ACC112 (cell line): ENCODE measurements at regions not wholly inside any gene's neighbourhood (a gene's known extent, or its start where the extent isn't known, plus 50 kb on each side); places are given as distances from the start of the nearest gene placed in this dataset.

ENCODE experiments used
- H2AFZ ChIP-seq: fragments of 200-600 bp; sonication (generic); one replicate; pipeline ENCODE4 v1.6.0; 2017; ENCODE audit warnings: antibody characterized with exemption, low read length; ENCODE audit not compliant: unreplicated experiment
- H3K27ac ChIP-seq: fragments of 200-600 bp; sonication (generic); 2 replicates; pipeline ENCODE4 v1.5.1; 2014; ENCODE audit warnings: low read depth, mild to moderate bottlenecking, antibody characterized with exemption, low read length, moderate library complexity
- H3K27me3 ChIP-seq: fragments of 200-600 bp; sonication (generic); 2 replicates; pipeline ENCODE4 v1.6.1; 2014; ENCODE audit warnings: mild to moderate bottlenecking, antibody characterized with exemption, low read length, moderate library complexity, mixed read lengths; ENCODE audit not compliant: insufficient read depth
- H3K36me3 ChIP-seq: fragments of 200-600 bp; sonication (generic); 2 replicates; pipeline ENCODE4 v1.6.1; 2016; ENCODE audit warnings: mild to moderate bottlenecking, antibody characterized with exemption, low read length, moderate library complexity, mixed read lengths; ENCODE audit not compliant: insufficient read depth
- H3K4me1 ChIP-seq: fragments of 200-600 bp; sonication (generic); one replicate; pipeline ENCODE4 v1.6.1; 2016; ENCODE audit warnings: low read length, mixed read lengths; ENCODE audit not compliant: insufficient read depth, unreplicated experiment, control insufficient read depth
- H3K4me3 ChIP-seq: fragments of 200-600 bp; sonication (generic); 2 replicates; pipeline ENCODE4 v1.5.1; 2014; ENCODE audit warnings: mild to moderate bottlenecking, low read depth, low read length
- H3K79me2 ChIP-seq: fragments of 200-600 bp; sonication (generic); one replicate; pipeline ENCODE4 v1.6.0; 2016; ENCODE audit warnings: low read length; ENCODE audit not compliant: control insufficient read depth, unreplicated experiment, insufficient read depth

DNA sequence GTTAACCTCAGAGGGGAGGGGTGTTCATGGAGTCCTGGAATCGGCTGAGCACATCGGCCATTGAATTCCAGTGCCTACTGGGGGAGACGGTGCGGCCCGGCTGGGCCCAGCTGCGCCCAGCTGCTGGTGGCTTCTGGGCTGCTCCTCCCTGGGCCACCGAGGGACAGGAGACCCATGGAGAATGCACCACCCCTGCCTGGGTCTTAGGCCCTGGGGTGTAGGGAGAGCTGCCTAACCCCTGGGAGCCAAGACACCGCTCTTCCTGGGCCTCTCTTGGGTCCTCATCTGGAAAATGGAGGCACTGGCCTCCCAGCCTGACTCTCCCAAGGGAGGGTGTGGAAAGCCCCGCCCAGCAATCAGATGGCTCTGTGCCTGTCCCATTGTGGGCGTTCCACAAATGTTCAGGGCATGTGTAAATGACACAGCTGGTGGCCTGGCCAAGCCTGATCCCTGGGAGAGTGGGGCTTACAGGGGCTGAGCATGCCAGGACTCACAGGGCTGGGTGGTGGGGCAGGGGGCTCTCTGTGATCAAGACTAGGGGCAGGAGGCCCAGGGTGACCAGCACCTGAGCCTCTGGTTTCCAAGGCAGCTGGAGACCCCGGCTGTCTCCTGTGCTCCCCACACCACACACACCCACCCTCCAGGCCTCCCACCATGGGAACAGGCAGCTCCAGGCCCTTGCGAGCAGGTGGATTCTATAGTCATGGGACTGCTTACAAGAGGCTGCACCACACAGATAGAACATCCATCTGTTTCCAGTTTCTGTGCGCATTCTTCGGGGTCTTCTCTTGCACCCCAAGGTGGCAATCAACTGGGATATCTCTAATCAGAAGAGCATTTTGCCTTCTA lies 150.9 kb downstream of the URI1 start:
- no peak overlapping the region for H2AFZ ChIP-seq
- no peaks in the 10 kb centered on the region for H3K4me1 ChIP-seq
- H3K4me3 ChIP-seq = no peak overlapping the region
- H3K36me3 ChIP-seq = no peaks in the 10 kb centered on the region
- no peaks in the 10 kb centered on the region for H3K27me3 ChIP-seq
- no peaks in the 10 kb centered on the region for H3K79me2 ChIP-seq
- no peak overlapping the region for H3K27ac ChIP-seq

DNA sequence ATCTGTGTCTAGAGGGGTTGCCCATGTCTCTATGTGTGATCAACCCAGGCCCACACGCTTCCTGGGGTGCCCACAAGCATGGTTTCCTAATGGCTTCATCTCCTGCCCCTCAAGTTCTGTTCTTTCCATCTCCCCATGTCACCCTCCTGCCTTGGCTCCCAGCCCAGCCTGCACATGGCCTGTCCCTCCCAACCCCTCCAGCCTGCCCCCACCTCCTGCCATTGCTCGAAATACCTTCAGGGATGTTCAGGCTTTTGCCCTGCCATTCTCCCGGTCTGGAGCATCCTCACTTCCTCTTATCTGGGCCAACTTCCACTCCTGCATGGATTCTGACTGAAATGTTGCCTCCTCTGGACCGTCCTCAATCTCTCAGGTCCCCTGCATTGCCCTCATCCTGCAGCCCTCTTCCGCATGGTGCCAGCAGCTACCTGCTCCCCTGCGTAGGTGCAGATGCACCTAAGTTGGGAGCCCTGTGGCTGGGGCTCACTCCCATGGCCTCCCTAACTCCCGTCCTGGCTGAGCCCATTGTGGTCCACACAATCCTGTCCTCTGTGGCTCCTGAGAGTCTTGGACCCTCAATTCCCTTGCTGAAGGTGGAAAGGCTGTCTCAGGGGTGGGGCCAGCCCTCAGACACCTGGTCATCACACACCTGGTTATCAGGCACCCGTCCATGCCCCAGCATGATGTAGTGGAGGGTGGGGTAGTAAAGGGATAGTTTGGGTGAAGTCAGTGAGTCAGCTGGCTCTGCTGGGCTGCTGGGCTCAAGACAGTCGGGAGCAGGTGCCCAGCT lies 152.1 kb downstream of the URI1 start:
- Histone ChIP-seq H3K4me3 (no peak overlapping the region), H3K36me3 (no peaks in the 10 kb centered on the region), H2AFZ (no peak overlapping the region), H3K79me2 (no peaks in the 10 kb centered on the region), H3K4me1 (no peaks in the 10 kb centered on the region), H3K27ac (no peak overlapping the region), H3K27me3 (no peaks in the 10 kb centered on the region)

DNA sequence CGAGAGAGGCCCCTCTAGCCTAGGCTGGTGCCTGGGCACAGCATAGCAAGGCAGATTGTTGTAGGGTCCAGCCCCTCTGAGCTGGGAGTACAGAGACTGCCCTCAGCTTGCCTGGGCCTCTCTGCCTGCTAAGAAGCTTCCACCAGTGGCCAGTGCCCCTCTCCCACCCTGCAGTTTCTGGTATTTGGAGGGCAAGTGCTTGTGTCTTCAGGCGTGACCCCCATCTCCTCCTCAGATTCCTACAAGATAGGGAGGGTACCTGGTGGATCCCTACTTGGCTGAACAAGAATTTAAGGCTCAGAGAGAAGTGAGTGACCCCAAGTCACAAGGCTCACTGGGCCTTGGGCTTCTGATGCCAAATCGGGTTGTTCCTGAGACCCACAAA lies 152.7 kb downstream of the URI1 start:
- H3K36me3 ChIP-seq = no peaks in the 10 kb centered on the region
- no peak overlapping the region for H2AFZ ChIP-seq
- H3K4me3 ChIP-seq = no peak overlapping the region
- no peaks in the 10 kb centered on the region for H3K79me2 ChIP-seq
- H3K27ac ChIP-seq = no peak overlapping the region
- H3K4me1 ChIP-seq = no peaks in the 10 kb centered on the region
- no peaks in the 10 kb centered on the region for H3K27me3 ChIP-seq

DNA sequence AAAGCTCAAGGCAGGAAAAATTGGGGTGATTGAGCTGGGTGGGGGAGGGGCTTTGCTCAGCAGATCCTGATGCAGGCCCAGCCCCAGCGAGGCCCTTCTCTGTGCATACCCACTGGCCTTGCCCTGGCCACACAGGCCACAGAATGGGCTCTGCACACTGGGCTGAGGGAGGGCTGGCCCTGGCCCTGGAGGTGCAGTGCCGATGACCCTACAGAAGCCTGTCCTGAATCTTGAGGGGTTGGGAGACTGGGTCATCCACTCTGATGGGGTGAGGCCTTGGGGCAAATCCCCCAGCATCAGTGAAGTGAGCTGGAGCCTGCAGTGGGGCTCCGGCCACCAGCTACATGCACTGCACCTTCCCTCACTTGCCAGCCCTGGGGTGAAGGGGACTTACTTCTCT lies 153.1 kb downstream of the URI1 start:
- no peaks in the 10 kb centered on the region for H3K79me2 ChIP-seq
- H3K4me1 ChIP-seq = no peaks in the 10 kb centered on the region
- no peaks in the 10 kb centered on the region for H3K36me3 ChIP-seq
- H3K27me3 ChIP-seq = no peaks in the 10 kb centered on the region
- no peak overlapping the region for H3K27ac ChIP-seq
- no peak overlapping the region for H2AFZ ChIP-seq
- H3K4me3 ChIP-seq = no peak overlapping the region

DNA sequence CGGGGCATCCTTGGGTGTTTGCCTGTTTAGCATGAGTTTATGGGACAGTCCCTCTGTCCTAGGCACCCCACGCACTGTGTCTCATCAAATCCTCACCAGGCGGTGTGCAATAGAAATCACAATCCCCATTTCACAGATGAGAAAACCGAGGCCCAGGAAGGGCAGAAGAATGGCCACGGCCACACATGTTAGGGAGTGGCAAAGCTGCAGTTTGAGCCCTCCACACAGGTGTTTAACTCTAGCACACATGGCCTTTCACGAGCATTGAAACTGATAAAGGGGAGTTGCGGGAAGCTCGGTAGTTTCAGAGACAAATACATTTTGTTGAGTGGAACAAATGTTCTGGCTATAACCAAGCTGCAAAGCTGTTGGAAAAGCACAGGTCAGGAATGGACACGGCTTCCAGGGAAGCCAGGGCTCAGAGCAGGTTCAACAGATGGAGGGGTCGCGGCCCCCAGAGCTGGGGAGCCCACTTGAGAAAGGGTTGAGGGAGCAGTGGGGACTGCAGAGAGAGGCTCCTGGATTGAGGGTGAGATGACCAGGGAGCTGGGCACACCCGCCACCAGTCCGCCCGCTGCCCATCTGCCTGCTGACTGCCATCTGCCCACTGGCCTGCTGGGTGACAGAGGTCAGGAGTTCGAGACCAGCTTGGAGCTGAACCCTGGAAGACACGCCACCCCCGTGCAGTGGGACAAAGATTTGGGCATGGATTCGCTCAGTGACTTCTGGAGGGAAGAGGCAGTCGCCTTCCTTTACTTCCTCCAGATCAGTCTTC lies 154.7 kb downstream of the URI1 start:
- Histone ChIP-seq H3K36me3 (no peaks in the 10 kb centered on the region), H3K27ac (no peak overlapping the region), H2AFZ (no peak overlapping the region), H3K4me1 (no peaks in the 10 kb centered on the region), H3K27me3 (no peaks in the 10 kb centered on the region), H3K79me2 (no peaks in the 10 kb centered on the region), H3K4me3 (no peak overlapping the region)

DNA sequence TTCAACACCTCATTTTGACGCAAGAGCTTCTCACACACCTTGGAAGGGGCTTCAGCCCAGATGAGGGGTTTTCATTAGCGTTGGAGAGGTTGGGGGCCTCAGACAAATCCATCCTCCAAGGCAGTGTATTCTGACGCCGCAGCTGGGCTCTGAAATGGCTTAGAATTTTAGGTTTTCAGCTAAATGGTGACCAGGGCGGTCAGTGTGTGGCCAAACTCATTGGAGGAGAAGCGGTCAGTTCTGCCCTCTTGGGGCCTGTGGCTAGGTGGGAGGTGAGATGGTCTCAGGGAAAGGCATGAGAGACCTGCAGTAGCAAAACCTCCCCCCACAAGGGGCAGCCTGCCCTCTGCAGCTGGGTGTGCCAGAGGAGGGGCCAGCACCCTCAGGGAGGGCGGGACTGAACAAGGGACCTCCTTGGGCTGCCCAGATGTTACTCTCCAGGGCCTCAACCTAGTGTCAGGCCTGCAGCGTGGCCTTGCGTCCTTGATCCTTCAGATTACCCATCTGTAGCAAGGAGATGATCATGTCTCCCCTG lies 155.8 kb downstream of the URI1 start:
- no peak overlapping the region for H3K4me3 ChIP-seq
- H3K36me3 ChIP-seq = no peaks in the 10 kb centered on the region
- no peaks in the 10 kb centered on the region for H3K4me1 ChIP-seq
- no peaks in the 10 kb centered on the region for H3K27me3 ChIP-seq
- no peak overlapping the region for H3K27ac ChIP-seq
- no peaks in the 10 kb centered on the region for H3K79me2 ChIP-seq
- no peak overlapping the region for H2AFZ ChIP-seq

DNA sequence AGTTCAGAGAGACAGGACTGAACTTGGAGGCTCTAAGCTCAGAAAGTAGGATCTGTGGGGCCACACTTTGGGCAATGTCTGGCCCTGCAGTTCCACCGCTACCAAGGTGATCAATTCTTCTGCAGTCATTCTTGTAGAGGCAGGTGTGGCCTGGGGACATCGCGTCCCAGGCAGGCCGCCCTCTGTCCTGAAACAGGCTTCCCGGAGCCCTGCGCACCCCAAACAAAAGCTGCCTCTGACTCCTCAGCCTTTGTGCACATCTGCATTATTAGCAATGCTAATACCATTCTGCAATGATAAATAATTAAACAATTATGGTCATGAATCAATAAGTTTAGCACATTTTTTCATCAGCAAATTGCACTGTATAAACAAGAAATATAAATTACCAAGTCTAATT lies 160.2 kb downstream of the URI1 start:
- H3K4me3 ChIP-seq = no peak overlapping the region
- H3K4me1 ChIP-seq = no peaks in the 10 kb centered on the region
- no peak overlapping the region for H3K27ac ChIP-seq
- H2AFZ ChIP-seq = no peak overlapping the region
- no peaks in the 10 kb centered on the region for H3K79me2 ChIP-seq
- no peaks in the 10 kb centered on the region for H3K27me3 ChIP-seq
- H3K36me3 ChIP-seq = no peaks in the 10 kb centered on the region

DNA sequence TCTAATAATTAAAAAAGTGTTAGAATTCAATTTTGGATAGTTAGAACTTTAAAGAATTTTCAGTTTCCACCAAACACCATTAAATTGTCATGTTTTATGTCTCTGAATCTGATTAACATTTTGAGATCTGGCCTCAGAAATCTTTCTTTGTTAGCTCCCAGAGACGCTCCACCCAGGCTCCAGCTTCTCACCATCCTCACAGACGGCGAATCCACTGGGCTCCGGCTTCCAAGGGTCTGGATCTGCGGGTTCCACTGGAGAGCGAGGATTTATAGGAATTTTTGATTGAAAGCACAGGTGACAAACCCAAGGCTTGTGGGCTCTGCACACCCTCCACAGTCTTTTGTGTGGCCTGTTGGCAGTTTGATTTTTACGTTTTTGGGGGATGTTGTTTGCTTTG lies 160.6 kb downstream of the URI1 start:
- Histone ChIP-seq H3K4me3 (no peak overlapping the region), H3K27ac (no peak overlapping the region), H3K27me3 (no peaks in the 10 kb centered on the region), H3K36me3 (no peaks in the 10 kb centered on the region), H2AFZ (no peak overlapping the region), H3K4me1 (no peaks in the 10 kb centered on the region), H3K79me2 (no peaks in the 10 kb centered on the region)

DNA sequence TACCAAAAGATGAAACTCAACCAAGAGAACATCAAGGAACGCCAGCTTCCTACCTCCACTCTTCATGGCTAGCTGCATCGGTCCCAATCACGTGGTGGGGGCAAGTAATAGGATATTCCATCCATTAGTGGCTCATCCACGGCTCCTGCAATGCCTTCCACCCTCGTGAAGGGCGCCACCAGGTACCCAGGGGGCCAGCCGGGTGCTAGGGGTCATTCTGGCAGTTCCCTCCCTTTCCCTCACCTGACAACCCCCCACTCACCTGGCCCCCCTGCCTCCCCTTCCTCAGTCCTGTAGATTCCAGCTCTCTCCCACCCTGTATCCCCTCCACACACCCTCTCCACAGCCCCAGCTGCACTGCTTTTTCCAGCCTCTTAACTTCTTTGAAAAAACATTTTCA lies 161.9 kb downstream of the URI1 start:
- no peak overlapping the region for H3K4me3 ChIP-seq
- H2AFZ ChIP-seq = no peak overlapping the region
- H3K4me1 ChIP-seq = no peaks in the 10 kb centered on the region
- no peaks in the 10 kb centered on the region; the same call in 1 of the 2 replicates for H3K27me3 ChIP-seq
- no peaks in the 10 kb centered on the region for H3K36me3 ChIP-seq
- no peak overlapping the region for H3K27ac ChIP-seq
- no peaks in the 10 kb centered on the region for H3K79me2 ChIP-seq

DNA sequence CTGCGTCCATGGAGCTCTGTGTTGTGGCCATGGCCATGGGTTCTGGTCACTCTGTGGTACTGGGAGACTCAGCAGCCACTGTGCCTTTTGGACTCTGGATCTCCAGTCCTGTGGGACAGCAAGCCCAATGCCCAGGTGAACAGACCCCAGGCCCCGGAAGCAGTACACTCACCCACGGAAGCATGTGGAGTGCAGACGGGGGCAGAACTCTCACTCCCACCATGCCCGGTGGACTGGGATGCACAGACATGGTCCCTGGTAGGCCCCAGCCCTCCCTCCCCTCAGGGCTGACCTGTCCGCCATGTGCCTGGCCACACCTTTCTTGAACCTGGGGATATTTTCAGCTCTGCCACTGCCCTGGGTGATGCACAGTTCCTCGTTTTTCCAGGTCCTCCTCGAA lies 163.3 kb downstream of the URI1 start:
- H3K79me2 ChIP-seq = no peaks in the 10 kb centered on the region
- no peak overlapping the region for H2AFZ ChIP-seq
- no peak overlapping the region for H3K27ac ChIP-seq
- H3K4me3 ChIP-seq = no peak overlapping the region
- no peaks in the 10 kb centered on the region for H3K4me1 ChIP-seq
- H3K36me3 ChIP-seq = no peaks in the 10 kb centered on the region
- no peaks in the 10 kb centered on the region; the same call in 1 of the 2 replicates for H3K27me3 ChIP-seq
